ENCODE measurements at regions not wholly inside any gene's neighbourhood (a gene's known extent, or its start where the extent isn't known, plus 50 kb on each side); places are given as distances from the start of the nearest gene placed in this dataset.

- no peak overlapping the region for H3K4me3 ChIP-seq (ENCODE audit: control insufficient read depth, low read depth, low read length)
- DNase-seq (ENCODE audit: low read depth): no peak
- TF ChIP-seq, protein P1, sequence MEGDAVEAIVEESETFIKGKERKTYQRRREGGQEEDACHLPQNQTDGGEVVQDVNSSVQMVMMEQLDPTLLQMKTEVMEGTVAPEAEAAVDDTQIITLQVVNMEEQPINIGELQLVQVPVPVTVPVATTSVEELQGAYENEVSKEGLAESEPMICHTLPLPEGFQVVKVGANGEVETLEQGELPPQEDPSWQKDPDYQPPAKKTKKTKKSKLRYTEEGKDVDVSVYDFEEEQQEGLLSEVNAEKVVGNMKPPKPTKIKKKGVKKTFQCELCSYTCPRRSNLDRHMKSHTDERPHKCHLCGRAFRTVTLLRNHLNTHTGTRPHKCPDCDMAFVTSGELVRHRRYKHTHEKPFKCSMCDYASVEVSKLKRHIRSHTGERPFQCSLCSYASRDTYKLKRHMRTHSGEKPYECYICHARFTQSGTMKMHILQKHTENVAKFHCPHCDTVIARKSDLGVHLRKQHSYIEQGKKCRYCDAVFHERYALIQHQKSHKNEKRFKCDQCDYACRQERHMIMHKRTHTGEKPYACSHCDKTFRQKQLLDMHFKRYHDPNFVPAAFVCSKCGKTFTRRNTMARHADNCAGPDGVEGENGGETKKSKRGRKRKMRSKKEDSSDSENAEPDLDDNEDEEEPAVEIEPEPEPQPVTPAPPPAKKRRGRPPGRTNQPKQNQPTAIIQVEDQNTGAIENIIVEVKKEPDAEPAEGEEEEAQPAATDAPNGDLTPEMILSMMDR (conservative IDR thresholded peaks at IDR 0.05; ENCODE audit: control insufficient read depth, insufficient read depth, low read depth, low read length): no peak
These were observed 1143.4 kb upstream of the SORCS1 start for GRCh38 chr10:108307925-108308312.

- no peak for DNase-seq (ENCODE audit: low read depth)
- TF ChIP-seq, protein P1 (conservative IDR thresholded peaks at IDR 0.05; ENCODE audit: control insufficient read depth, insufficient read depth, low read depth, low read length): no peak
- H3K4me3 ChIP-seq (ENCODE audit: control insufficient read depth, low read depth, low read length): no peak overlapping the region
These were observed 1142.9 kb upstream of the SORCS1 start for GRCh38 chr10:108307250-108307924.

DNA sequence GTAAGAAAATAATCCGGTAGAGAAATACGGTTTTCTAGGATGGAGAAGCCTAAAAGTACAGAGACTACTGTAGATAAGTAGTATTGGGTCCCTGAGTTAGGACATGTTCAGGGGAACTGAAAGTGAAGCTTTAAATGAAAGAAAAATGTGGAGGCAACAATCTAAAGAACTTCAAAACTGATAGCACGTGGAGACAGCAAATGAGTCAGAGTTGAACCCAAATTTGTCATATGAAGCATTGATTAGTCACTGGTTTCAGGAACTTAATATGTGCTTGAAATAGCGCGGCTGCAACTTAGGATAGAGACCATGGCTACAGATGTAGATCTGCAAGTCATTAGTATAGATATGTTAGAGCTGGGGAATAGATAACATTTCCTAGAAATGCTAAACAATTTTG lies 1138.6 kb upstream of the SORCS1 start:
- no peak overlapping the region for H3K4me3 ChIP-seq (ENCODE audit: control insufficient read depth, low read depth, low read length)
- TF ChIP-seq, protein P1 (conservative IDR thresholded peaks at IDR 0.05; ENCODE audit: control insufficient read depth, insufficient read depth, low read depth, low read length): no peak
- DNase-seq (ENCODE audit: low read depth): peak; percentile 67

DNA sequence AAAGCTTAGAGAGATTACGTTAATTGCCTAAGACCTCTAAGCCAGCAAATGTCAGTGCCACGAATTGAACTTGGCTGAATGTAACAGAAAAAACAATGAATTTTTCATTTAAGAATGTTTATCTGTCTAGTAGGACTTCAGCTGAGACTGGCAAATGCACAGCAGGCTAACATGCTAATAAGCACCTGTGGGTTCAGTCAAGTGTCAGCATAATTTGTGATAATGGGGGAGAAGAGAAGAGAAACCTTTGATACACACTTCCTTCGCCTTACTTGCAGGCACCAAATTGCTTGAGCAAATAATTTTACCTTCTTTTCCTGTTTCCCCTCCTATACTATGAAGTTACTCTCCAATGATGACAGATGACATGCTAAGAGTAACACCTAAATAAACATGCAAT lies 1136.5 kb upstream of the SORCS1 start:
- TF ChIP-seq, protein P1 (conservative IDR thresholded peaks at IDR 0.05; ENCODE audit: control insufficient read depth, insufficient read depth, low read depth, low read length): no peak

GRCh38 chr10:108290823-108291222 lies 1126.3 kb upstream of the SORCS1 start:
- TF ChIP-seq, protein P1 (conservative IDR thresholded peaks at IDR 0.05; ENCODE audit: control insufficient read depth, insufficient read depth, low read depth, low read length): no peak
- H3K4me3 ChIP-seq (ENCODE audit: control insufficient read depth, low read depth, low read length): no peak overlapping the region
- DNase-seq (ENCODE audit: low read depth): no peak

More for the DNA sequence above, 1136.5 kb upstream of the SORCS1 start:
- DNase-seq (ENCODE audit: low read depth): no peak
- no peak overlapping the region for H3K4me3 ChIP-seq (ENCODE audit: control insufficient read depth, low read depth, low read length)

DNA sequence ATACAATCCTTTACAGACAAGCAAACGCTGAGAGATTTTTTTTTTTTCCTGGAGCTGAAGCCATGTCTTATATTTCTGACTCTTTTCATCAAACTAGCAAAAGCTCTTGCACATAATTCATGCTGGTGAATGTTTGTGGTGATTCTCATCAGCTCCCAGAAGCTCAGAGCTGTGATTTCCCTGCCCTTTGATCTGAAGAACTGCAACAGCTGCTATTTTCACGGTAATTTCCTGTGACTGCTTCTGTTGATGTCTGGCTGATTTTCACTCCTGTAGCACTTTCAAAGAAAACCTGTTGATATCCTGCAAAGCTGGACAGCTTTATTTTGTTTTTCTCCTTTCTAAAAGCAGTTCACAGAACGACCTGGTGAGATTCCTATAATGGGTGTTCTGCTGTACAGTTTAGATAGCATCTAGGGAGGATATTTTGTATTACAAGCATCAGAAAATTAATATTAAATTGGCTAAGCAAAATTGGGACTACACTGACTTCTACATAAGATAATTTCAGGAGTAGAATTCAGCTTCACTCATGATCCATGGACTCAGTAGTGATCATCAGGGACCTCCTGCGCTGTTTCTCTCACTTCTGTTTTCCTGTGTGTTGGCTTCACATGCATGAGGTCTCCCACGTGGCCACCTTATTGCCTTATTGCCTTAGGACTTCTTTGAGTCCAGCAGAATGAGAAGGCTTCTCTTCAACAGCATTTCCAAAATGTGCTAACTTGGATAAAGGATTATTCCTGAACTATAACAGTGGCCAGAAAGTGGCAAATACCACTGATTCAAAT lies 1111.6 kb upstream of the SORCS1 start:
- DNase-seq (ENCODE audit: low read depth): no peak

More for the DNA sequence above, 1111.6 kb upstream of the SORCS1 start:
- H3K4me3 ChIP-seq (ENCODE audit: control insufficient read depth, low read depth, low read length): no peak overlapping the region
- TF ChIP-seq, protein P1 (conservative IDR thresholded peaks at IDR 0.05; ENCODE audit: control insufficient read depth, insufficient read depth, low read depth, low read length): no peak

Data from fibroblast of mammary gland (primary cell).